T-helper 2 cell treated with Interferon-gamma antibody and Interleukin-4, amounts not matched to agents 5 μg/mL and 100 μg/mL, for 36 hours (primary cell): ENCODE measurements at regions not wholly inside any gene's neighbourhood (a gene's known extent, or its start where the extent isn't known, plus 50 kb on each side); places are given as distances from the start of the nearest gene placed in this dataset.

ENCODE experiments used
- DNase-seq: peaks from one replicate; pipeline ENCODE4 v3.0.0; 2021; ENCODE audit warnings: low spot score
- H3K27ac Mint-ChIP-seq: one replicate; pipeline ENCODE4 v1.8.0; 2021; ENCODE audit warnings: mild to moderate bottlenecking, mixed read lengths
- H3K27me3 Mint-ChIP-seq: one replicate; pipeline ENCODE4 v1.8.0; 2021; ENCODE audit warnings: low read depth, mixed read lengths
- H3K36me3 Mint-ChIP-seq: one replicate; pipeline ENCODE4 v1.8.0; 2021; ENCODE audit warnings: low read depth, mixed read lengths
- H3K4me1 Mint-ChIP-seq: one replicate; pipeline ENCODE4 v1.8.0; 2021; ENCODE audit warnings: low read depth, mixed read lengths
- H3K4me3 Mint-ChIP-seq: one replicate; pipeline ENCODE4 v1.8.0; 2022; ENCODE audit warnings: mild to moderate bottlenecking, moderate library complexity, mixed read lengths
- H3K9me3 Mint-ChIP-seq: one replicate; pipeline ENCODE4 v1.8.0; 2021; ENCODE audit warnings: mixed read lengths

GRCh38 chr3:102761766-102762165 lies 327.0 kb downstream of the ZPLD1 start:
- no peak for DNase-seq
- no peaks in the 10 kb centered on the region for H3K36me3 Mint-ChIP-seq
- no peaks in the 10 kb centered on the region for H3K4me1 Mint-ChIP-seq
- H3K4me3 Mint-ChIP-seq, result no peak overlapping the region
- no peaks in the 10 kb centered on the region for H3K9me3 Mint-ChIP-seq
- H3K27ac Mint-ChIP-seq, result no peak overlapping the region
- no peaks in the 10 kb centered on the region for H3K27me3 Mint-ChIP-seq

GRCh38 chr3:102790747-102791325 lies 356.0 kb downstream of the ZPLD1 start:
- no peak overlapping the region for H3K4me3 Mint-ChIP-seq
- H3K27me3 Mint-ChIP-seq, result no peaks in the 10 kb centered on the region
- no peak for DNase-seq
- H3K27ac Mint-ChIP-seq, result no peak overlapping the region
- H3K9me3 Mint-ChIP-seq, result no peaks in the 10 kb centered on the region
- H3K36me3 Mint-ChIP-seq, result no peaks in the 10 kb centered on the region
- H3K4me1 Mint-ChIP-seq, result no peaks in the 10 kb centered on the region

- H3K27ac Mint-ChIP-seq, result no peak overlapping the region
- no peaks in the 10 kb centered on the region for H3K27me3 Mint-ChIP-seq
- no peaks in the 10 kb centered on the region for H3K4me1 Mint-ChIP-seq
- H3K36me3 Mint-ChIP-seq, result no peaks in the 10 kb centered on the region
- no peak for DNase-seq
- no peak overlapping the region for H3K4me3 Mint-ChIP-seq
- no peaks in the 10 kb centered on the region for H3K9me3 Mint-ChIP-seq
Measured at GRCh38 chr3:102791641-102792589, 357.1 kb downstream of the ZPLD1 start.

- Mint-ChIP-seq H3K4me3 (no peak overlapping the region), H3K4me1 (no peaks in the 10 kb centered on the region), H3K27me3 (no peaks in the 10 kb centered on the region), H3K36me3 (no peaks in the 10 kb centered on the region), H3K27ac (no peak overlapping the region), H3K9me3 (no peaks in the 10 kb centered on the region)
- no peak for DNase-seq
Measured at GRCh38 chr3:102796804-102797203, 362.0 kb downstream of the ZPLD1 start.

GRCh38 chr3:102802819-102803420 lies 368.1 kb downstream of the ZPLD1 start:
- Mint-ChIP-seq H3K27me3 (no peaks in the 10 kb centered on the region), H3K9me3 (no peaks in the 10 kb centered on the region), H3K4me3 (no peak overlapping the region), H3K36me3 (no peaks in the 10 kb centered on the region), H3K27ac (no peak overlapping the region), H3K4me1 (no peaks in the 10 kb centered on the region)
- DNase-seq, result no peak

GRCh38 chr3:102810937-102811336 lies 376.1 kb downstream of the ZPLD1 start:
- H3K9me3 Mint-ChIP-seq, result no peaks in the 10 kb centered on the region
- no peaks in the 10 kb centered on the region for H3K27me3 Mint-ChIP-seq
- no peaks in the 10 kb centered on the region for H3K4me1 Mint-ChIP-seq
- DNase-seq, result no peak
- no peak overlapping the region for H3K27ac Mint-ChIP-seq
- H3K36me3 Mint-ChIP-seq, result no peaks in the 10 kb centered on the region
- no peak overlapping the region for H3K4me3 Mint-ChIP-seq

GRCh38 chr3:102826636-102827035 lies 391.8 kb downstream of the ZPLD1 start:
- H3K36me3 Mint-ChIP-seq, result no peaks in the 10 kb centered on the region
- no peaks in the 10 kb centered on the region for H3K9me3 Mint-ChIP-seq
- H3K27ac Mint-ChIP-seq, result no peak overlapping the region
- no peak for DNase-seq
- H3K4me3 Mint-ChIP-seq, result no peak overlapping the region
- no peaks in the 10 kb centered on the region for H3K4me1 Mint-ChIP-seq
- H3K27me3 Mint-ChIP-seq, result no peaks in the 10 kb centered on the region

- H3K9me3 Mint-ChIP-seq, result no peaks in the 10 kb centered on the region
- no peaks in the 10 kb centered on the region for H3K36me3 Mint-ChIP-seq
- H3K4me3 Mint-ChIP-seq, result no peak overlapping the region
- H3K27ac Mint-ChIP-seq, result no peak overlapping the region
- no peaks in the 10 kb centered on the region for H3K27me3 Mint-ChIP-seq
- no peaks in the 10 kb centered on the region for H3K4me1 Mint-ChIP-seq
- no peak for DNase-seq
Measured at GRCh38 chr3:102827386-102827785, 392.6 kb downstream of the ZPLD1 start.

GRCh38 chr3:102830415-102830814 lies 395.6 kb downstream of the ZPLD1 start:
- H3K27me3 Mint-ChIP-seq, result no peaks in the 10 kb centered on the region

GRCh38 chr3:102841866-102842265 lies 407.1 kb downstream of the ZPLD1 start:
- Mint-ChIP-seq H3K9me3 (peaks cover 13% of the 10 kb centered on the region), H3K36me3 (no peaks in the 10 kb centered on the region), H3K4me1 (no peaks in the 10 kb centered on the region), H3K27ac (no peak overlapping the region), H3K4me3 (no peak overlapping the region), H3K27me3 (no peaks in the 10 kb centered on the region)
- no peak for DNase-seq

More at GRCh38 chr3:102830415-102830814, 395.6 kb downstream of the ZPLD1 start:
- Mint-ChIP-seq H3K9me3 (no peaks in the 10 kb centered on the region), H3K27ac (no peak overlapping the region), H3K4me1 (no peaks in the 10 kb centered on the region), H3K36me3 (no peaks in the 10 kb centered on the region), H3K4me3 (no peak overlapping the region)
- DNase-seq, result no peak

- H3K36me3 Mint-ChIP-seq, result no peaks in the 10 kb centered on the region
Measured at GRCh38 chr3:102866845-102867244, 432.0 kb downstream of the ZPLD1 start.

GRCh38 chr3:102883515-102883914 lies 448.7 kb downstream of the ZPLD1 start:
- H3K9me3 Mint-ChIP-seq, result no peaks in the 10 kb centered on the region
- H3K27ac Mint-ChIP-seq, result no peak overlapping the region
- no peaks in the 10 kb centered on the region for H3K27me3 Mint-ChIP-seq
- H3K4me1 Mint-ChIP-seq, result no peaks in the 10 kb centered on the region
- DNase-seq, result no peak
- no peak overlapping the region for H3K4me3 Mint-ChIP-seq
- H3K36me3 Mint-ChIP-seq, result no peaks in the 10 kb centered on the region

More at GRCh38 chr3:102866845-102867244, 432.0 kb downstream of the ZPLD1 start:
- Mint-ChIP-seq H3K27me3 (no peaks in the 10 kb centered on the region), H3K9me3 (no peaks in the 10 kb centered on the region), H3K27ac (no peak overlapping the region), H3K4me1 (no peaks in the 10 kb centered on the region), H3K4me3 (no peak overlapping the region)
- DNase-seq, result no peak

GRCh38 chr3:102885289-102885688 lies 450.5 kb downstream of the ZPLD1 start:
- Mint-ChIP-seq H3K27me3 (no peaks in the 10 kb centered on the region), H3K9me3 (no peaks in the 10 kb centered on the region), H3K36me3 (no peaks in the 10 kb centered on the region), H3K4me1 (no peaks in the 10 kb centered on the region), H3K4me3 (no peak overlapping the region), H3K27ac (no peak overlapping the region)
- no peak for DNase-seq

GRCh38 chr3:102887431-102887830 lies 452.6 kb downstream of the ZPLD1 start:
- H3K9me3 Mint-ChIP-seq, result no peaks in the 10 kb centered on the region
- H3K36me3 Mint-ChIP-seq, result no peaks in the 10 kb centered on the region
- no peaks in the 10 kb centered on the region for H3K27me3 Mint-ChIP-seq
- no peak for DNase-seq
- no peaks in the 10 kb centered on the region for H3K4me1 Mint-ChIP-seq
- H3K27ac Mint-ChIP-seq, result no peak overlapping the region
- no peak overlapping the region for H3K4me3 Mint-ChIP-seq
